NT2/D1 (cell line): ENCODE measurements at regions not wholly inside any gene's neighbourhood (a gene's known extent, or its start where the extent isn't known, plus 50 kb on each side); places are given as distances from the start of the nearest gene placed in this dataset.

ENCODE experiments used
- SUZ12 ChIP-seq: IDR thresholded peaks from 2 replicates; pipeline ENCODE4 v1.6.1; 2011; ENCODE audit not compliant: insufficient read length, insufficient read depth; ENCODE audit errors: extremely low read depth
- YY1 ChIP-seq: IDR thresholded peaks from 2 replicates; pipeline ENCODE4 v1.6.1; 2011; ENCODE audit not compliant: insufficient read length, insufficient read depth
- ZNF274 ChIP-seq: IDR thresholded peaks from 2 replicates; pipeline ENCODE4 v1.6.1; 2011; ENCODE audit warnings: mild to moderate bottlenecking, low read depth, low read length

- TF ChIP-seq SUZ12 = no peak
- no peak for TF ChIP-seq ZNF274
- TF ChIP-seq YY1 = no peak
These were observed 759.4 kb downstream of the ROBO2 start for GRCh38 chr3:77799278-77799677.
